ENCODE measurements at regions not wholly inside any gene's neighbourhood (a gene's known extent, or its start where the extent isn't known, plus 50 kb on each side); places are given as distances from the start of the nearest gene placed in this dataset.

DNA sequence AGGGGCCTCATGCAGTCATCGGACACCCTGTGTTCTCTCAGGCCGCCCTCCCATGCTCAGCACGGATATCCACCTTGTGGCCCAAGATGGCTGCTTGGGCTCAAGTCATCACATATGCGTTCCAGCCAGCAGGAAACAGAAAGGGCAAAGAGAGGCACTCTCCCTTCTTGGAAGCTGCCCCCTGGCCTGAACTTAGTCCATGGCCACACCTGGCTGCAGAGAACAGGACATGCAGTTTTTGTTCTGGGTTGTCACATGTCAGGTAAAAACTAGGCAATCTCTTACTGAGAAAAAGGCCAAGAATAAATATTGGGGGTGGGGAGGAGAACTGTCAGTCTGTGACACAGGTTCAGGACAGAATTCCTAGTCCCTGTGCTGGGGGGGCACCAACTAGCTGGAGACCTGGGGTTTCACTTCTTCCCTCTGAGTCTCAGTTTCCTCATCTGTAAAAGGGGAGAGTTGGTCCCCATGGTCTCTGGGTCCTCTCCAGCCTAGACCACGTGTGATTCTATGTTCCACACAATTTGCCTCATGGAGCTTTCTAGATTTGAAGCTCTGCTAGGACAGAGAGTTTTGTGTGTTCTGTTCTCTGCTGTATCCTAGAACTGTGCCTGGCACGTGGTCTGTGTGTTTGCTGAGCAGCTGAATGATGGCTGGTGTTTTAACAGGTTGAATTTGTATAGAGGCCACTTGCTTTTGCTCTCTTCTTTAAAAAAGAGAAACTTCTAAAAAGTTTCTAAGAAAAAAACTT lies 107.2 kb upstream of the ANO1 start:
- no peak for DNase-seq

DNA sequence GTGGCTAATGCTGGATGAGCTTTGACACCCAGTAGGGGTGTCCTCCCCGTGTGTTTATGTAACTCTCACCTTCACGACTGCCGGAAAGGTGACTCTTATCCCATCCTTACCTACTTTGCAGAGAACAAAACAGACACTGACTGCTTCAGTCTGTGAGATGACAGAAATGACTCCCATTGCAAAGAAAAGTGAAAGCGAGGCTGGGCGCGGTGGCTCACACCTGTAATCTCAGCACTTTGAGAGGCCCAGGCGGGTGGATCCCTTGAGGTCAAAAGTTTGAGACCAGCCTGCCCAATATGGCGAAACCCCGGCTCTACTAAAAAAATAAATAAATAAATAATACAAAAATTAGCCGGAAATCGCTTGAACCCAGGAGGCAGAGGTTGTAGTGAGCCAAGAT lies 106.4 kb upstream of the ANO1 start:
- DNase-seq, result no peak

DNA sequence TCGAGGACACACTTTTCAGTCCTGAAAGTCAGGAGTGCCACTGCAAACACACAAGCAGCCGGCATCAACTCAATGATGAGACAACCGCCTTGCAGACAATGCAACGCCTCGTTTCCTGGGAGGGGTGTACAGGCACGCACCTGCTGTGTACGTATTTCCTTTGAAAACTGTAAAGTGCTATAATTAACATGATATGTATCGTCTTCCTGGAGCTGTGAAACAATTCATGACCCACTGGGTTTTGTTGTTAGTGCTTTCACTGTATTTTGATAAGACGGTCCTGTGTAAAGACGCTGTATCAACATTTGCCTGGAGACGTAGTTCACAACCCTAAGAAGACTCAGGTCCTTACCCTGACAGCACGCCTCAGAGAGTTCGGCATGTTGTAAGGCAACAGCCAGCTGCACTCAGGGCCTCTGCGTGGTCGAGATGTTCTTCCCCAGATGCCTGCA lies 105.7 kb upstream of the ANO1 start:
- no peak for DNase-seq

DNA sequence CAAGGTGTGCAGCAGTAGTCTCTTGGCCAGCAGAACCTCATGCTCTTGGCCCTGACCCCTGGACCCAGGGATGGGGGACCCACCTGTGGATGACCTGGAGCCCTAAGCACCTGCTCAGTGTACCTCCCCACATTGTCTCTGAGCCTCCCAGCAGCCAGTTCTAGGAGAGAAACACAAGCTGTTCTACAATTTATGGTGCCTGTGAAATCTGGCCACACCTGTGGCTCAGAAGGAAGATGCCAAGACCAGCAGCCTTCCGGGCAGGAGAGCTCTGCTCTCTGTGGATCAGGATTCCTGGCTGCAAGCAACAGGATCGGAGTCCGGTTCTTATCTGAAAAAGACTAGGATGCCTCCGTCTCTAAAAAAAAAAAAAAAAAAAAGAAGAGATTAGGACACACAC lies 103.6 kb upstream of the ANO1 start:
- no peak for DNase-seq

DNA sequence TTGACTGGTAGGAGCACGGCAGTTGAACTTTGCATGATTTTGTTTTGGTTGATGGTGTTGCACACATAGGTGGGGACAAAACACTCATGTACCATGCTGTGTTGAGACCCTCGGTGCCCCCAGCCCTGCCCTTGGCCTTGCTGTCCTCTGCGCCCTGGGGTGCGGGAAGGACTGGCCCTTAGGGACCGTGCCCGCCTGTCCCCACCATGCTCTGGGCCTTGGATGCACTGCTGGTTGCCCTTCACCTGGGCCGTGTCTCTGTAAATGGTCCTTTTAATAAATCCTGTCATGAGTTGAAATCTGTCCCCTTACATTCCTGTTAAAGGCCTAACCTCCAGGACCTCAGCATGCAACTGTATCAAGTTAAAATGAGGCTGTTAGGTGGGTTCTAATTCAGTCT lies 102.3 kb upstream of the ANO1 start:
- no peak for DNase-seq

DNA sequence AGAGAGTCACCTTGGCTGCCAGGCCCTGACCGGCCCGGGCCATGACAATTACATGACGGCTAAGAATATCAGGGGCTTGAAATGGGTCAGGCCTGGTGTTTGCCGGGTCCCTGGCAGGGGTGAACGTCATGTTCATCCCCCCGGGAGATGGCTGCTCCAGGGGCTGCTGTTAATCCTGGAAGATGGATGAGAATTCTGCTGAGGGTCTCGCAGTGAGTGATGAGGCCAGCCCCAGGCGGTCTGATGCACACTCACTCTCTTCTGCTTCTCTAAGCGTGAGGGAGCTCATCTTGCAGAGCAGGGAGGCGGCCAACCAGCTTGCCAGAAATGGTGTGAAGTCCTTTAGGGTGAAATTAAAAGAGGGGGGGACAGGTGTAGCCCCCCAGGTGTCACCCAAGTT lies 101.3 kb upstream of the ANO1 start:
- DNase-seq, result no peak

DNA sequence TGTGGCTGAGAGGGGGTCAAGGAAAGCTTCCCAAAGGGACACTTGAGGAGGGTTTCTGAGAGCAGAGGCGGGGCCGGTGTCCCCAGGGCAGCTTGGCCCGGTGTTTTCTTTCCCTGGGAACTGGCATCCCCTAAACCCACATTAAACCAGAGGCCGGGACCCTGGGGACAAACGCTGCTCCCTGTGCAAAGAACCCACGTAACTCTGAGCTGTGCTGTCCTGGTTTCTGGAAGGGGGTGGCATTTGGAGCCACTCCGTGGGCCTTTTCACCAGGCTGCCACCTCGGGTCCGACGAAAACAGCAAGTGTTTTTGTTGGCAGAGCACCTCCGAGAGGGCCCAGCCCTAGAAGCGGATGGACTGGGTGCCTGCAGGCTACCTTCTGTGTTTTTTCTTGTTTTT lies 100.2 kb upstream of the ANO1 start:
- DNase-seq, result no peak

DNA sequence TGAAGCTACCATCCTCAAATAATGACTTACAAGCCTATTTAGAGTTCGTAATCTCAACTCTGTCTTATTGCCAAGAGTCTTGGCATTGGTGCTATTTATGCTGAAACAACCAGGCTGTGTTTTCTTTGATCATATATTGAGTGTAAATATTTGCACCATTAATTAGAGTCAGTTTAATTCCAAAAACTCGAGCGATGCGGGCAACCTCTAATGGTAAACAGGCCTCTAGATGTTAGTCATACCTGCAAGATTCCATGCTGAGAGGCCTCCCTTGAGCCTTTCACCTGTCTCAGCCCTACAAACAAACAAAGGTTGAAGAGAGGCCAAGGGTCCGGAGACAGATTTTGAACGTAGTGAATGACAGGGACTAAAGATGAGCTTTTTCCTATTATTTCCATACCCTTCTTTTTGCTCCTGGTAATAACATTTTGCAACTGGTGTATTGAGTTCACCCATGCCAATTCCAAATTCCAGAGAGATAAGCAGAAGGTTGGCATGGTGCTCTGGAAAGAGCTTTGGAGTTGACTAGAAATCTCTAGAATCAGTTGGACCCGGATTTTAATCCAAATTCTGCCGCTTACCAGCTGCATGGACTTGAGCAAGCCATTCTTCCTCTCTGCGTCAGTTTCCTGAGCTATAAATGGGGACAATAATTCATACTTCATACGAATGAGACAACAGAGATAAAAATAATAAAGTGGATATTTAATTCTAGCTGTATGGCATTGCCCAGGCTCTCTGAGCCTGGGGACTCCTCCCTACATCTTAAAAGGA lies 99.1 kb upstream of the ANO1 start:
- DNase-seq, result no peak

DNA sequence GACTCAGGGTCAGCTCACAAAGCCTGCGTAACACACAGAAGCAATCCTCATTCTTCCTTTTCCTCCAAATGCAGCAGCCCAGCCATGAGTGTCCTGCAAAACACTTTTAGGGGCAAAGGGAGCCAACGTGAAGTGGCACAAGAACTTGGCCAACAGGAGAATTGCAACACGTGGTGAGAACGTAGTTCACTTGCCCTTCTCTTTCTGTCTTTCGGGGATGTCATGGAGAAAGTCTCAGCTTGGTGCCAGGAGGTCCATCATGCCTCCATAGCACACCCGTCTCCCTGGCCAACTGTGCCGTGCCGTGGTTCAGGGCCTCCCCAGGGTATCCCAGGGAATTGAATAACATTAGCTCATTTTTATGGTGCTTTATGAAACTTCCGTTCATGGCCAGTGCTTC lies 98.5 kb upstream of the ANO1 start:
- no peak for DNase-seq

DNA sequence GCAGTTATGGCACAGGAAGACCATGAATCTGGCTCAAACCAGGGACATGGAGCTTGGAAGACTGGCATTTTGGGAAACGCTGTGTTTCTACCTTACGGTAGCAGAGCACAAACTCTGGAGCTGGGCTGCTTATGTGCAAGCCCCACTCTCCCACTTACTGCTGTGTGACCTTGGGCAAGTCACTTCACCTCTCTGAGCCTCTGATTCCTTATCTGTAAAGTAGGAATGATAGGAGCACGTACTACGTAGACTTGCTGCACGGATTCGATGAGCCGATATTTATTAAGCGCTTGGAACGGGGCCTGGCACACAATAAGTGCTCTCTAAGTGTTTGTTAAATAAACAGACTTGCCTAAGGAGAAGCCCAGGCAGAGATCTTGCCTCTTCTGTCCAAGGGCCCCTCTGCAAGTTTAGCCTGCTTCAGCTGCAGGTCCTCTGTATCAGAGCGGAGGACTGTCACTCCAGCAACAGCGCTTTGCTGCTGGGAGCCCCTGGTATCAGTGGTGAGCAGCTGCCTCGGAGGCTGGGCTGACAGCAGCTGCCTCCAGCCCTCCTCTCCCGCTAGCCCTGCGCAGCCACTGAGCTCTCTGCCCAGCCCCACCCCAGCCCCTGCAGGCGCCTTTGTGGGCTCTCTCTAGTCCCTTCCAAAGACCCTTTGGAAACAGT lies 96.9 kb upstream of the ANO1 start:
- no peak for DNase-seq

DNA sequence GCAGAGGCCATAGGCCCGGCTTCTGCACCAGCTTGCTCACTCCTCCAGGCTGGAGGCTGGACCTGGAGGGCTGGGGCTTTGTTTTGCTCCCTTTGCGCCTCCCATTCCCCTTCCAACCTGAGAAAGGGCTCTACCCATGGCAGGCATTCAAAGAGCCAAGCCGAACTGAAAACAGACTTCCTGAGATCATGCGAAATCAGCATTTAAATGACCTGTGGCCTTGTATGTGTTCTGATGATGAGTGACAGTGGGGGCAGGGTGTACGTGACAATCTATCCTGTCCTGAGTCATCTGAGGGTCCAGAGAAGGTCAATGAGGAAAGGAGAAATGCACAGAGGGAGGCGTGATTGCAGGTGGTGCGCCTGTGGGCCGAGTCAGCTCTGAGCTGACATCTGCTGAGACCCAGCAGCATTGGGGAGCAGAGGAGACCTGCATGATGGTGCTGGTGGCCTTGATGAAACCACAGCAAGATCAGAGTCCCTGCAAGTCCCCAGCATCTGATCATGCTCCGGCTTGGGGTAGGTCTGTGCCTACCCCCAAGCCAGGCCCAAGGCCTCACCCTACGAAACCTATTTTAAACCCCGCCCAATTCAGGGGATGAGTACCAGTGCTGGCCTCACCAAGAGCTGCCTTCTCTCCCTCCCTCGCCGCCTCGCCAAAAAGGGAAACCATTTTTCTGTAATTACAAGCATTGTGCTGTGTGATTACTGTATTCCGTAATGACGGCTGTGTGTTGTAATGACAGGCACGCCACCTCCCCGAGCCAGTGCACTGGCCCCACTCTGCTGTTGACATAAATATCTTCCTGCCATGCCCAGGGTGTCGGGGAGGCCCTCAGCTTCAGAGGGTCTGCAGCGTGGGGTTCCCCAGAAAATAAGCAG lies 95.2 kb upstream of the ANO1 start:
- DNase-seq, result no peak

DNA sequence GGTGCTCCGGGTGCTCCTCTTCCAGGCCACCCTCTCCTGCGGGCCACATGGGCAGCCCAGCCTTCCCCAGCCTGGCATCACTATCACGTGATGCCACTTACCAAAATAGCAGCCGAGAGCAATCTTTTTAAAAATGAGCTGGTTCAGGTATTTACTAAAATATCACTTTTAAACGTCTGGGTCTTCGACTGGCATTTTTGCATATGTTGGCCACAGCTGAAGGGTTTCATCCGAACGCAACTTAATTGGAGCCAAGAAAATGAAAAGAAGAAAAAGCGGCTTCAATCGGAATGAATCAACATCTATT lies 94.6 kb upstream of the ANO1 start:
- DNase-seq, result no peak

DNA sequence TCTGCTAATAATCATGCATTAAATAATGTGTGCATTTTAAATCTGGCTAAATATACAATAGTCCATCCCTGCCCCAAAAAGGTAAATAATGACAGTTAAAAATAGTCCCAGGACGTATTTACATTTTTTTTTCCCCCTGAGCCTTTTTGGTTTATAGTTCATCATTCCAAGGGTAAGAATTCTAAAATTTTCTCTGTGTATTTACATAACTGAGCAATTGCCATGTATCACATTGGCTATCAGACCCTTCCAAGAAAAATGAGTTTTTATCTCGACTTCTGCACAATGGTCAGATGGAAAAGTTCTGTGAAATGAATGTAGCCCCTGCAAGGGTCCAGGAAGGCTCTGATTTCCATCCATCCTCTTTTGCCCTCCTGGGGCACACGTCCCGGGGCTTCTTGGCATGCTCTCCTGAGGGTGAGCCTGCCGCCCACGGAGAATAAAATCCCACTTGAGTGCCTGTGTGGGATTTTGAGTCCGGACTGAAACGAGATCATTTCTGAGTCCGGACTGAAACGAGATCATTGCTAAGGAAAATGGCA lies 94.1 kb upstream of the ANO1 start:
- no peak for DNase-seq

DNA sequence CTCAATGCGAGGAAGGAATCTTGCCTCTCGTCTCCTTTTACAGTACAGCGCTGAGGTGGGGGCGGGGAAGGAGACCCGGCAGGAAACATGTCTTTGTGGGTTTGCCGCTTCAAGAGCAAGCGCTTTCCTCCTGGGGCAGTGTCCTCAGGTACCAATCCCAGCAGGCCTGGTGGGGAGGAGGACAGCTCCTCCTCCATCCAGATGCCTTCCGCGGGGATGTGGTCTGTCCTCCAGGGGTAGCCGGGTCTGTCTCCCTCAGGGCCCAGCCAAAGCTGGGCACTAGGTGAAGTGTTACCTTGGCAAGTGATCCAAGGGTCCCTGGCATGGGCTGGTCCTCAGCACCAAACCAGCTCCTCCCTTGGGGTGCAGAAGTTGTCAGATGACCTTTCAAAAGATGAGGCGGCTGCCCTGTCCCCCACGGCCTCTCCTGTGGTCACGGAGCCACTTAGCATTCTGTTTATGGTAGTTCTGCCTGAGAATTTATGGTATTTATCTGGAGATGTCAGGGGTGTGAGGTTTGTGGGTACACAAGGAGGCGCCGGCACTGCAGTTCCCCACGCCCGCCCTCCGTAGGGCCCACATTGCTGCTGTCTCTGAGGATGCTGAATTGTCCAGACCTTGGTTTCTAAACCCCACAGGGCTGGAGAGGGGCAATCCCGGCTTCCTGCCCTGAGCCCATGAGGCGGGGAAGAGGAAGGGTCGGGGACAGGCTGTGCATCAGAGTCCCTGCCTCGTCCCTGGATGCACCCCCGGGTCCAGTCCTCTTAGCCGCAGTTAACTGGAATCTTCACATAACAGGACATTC lies 93.5 kb upstream of the ANO1 start:
- DNase-seq, result no peak

DNA sequence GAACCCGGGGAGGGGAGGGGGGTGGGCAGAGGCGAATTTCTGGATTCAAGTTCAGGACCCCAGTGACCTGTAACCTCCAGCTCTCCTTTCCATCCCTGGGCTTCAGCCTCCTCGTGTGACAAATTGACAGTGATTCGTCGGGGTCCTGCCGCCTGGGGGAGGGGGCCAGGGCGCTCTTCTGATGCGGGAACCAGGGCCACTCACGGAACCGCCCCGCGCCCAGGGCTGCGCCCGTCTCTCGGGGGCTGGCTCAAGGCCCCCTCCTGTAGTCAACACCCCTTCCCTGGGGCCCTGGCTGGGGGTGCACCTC lies 92.8 kb upstream of the ANO1 start:
- DNase-seq, result no peak

DNA sequence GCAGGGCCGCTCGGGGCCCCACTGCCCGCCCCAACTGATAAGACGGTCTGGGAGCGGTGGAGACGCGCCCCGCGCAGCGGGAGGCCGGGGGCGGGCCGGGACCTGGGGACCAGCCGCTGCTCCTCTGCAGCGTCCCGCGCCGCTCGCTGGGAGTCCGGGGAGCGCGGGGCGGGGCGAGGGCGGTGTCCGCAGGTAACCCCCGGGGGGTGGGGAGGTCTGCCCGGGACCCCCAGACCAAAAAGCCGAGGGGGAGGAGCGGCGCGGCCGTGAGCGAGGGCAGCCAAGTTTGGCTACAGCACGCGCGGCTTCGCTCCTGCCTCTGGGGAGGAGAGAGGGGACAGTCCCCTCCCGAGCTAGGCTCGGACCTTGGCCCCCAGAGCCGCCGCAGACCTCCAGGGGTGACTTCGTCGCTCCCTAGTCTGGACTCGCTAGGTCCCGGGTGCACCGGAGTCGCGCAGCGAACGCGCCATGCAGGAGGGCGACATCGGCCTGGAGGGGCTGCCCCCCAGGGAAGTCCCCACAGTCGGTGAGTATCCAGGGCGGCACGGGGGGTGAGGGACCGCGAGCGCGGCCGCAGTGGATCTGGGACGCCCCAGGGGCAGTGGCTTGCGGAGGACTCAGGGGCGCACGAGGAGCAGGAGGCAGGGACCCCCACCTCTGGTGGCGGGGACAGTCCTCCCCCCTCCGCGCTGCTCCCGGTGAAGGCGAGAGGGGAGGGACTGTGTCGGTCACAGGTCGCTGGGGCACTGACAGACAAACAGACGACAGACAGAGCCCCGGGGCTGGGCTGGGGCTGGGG lies 92.3 kb upstream of the ANO1 start:
- DNase-seq, result no peak

DNA sequence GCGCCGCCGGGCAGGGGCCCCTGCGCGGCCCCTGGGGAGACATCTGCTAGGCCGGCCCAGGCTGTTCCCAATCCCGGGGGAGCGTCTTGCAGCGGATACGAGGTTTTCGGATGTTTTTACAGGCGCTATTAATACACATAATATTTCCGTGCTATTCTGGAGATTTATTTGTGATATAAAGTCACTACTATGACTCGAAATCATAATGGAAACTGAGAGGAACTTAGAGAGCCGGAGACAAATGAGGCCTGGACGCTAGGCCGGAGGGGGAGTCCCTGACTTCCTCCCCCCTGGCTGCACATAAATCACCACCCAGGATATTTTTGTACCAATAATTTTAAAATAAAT lies 91.7 kb upstream of the ANO1 start:
- no peak for DNase-seq

DNA sequence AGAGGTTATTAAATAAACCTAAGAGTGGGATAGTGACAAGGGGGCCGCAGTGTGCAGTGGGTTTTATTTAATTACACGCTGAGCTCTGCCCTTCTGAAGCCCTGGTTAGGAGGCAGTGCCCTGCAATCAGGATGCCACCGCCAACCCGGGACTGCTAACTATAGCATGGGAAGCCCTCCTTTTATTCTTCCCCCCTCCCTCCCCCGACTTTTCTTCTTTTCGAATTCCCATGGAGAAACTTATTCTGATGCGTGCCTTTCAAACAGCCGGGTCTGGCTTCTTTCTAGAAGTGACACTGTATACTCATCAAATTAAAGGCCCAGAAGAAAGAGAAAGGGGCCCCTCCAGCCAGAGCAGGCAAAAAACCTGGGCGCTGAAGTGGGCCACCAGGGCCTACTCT lies 91.3 kb upstream of the ANO1 start:
- no peak for DNase-seq

DNA sequence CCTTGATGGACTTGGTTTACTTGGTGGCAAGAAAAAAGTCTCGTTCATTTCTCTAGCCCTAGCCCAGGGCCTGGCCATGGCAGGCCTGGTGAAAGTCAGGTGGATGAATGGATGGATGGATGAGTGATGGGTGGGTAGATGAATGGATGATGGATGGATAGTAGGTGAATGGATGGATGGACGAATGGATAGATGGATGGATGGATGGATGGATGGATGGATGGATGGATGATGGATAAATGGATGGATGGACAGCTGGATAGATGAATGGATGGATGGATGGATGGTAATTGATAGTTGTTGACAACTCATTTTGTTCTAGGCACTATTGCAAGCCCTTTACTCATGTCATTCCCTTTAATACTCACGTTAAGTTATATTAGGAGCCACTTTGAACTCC lies 86.1 kb upstream of the ANO1 start:
- DNase-seq, result no peak

DNA sequence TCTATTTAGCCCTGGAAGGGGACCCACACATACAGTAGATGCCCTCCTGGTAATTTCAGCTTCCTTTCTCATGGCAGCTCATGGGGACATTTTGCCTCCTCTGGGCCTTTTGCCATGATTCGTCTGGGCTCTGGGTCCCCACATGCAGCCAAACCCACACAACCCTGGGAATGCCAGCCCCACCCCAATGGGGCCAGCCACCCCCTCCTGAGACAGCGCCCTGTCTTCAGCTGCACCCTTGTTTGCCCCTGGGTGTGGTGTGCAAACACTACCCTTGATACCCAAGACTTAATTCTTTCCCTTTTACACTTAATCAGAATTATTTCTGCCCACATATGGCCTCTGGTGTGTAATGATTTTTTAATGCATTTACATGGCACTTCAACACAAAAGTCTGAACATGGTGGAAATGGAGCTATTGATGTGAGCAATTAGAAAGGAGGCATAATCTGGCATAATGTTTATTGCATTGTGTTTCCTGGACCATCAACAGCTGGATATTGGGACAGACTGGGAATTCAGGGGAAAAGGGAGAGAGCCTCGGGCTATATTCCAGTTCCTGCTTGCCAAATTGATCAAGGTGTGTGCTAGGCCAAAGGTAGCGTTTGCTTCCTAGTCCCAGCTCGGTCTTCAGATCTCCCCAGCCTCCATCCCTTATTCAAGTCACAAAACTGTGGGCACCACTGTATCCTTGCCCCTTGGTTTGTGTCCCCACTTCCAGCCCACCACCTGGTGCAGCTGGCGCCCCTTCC lies 85.0 kb upstream of the ANO1 start:
- DNase-seq, result no peak
